Sigmoid colon (tissue), 6 donors: ENCODE measurements at regions not wholly inside any gene's neighbourhood (a gene's known extent, or its start where the extent isn't known, plus 50 kb on each side); places are given as distances from the start of the nearest gene placed in this dataset.

Experiments
- DNase-seq: peaks from one replicate; pipeline ENCODE4 v3.0.0-alpha.2; 2019
- H3K27ac ChIP-seq, 4 donors: fragments of 200-600 bp; sonication (generic); one replicate each; pipeline ENCODE4 v1.5.1; 2016 to 2019; ENCODE audit warnings: mild to moderate bottlenecking in 1 of 4
- H3K27me3 ChIP-seq, 3 donors: fragments of 200-600 bp; sonication (generic); one replicate each; pipeline ENCODE4 v1.5.1; 2019; ENCODE audit warnings: mild to moderate bottlenecking in 1 of 3
- H3K36me3 ChIP-seq, 4 donors: fragments of 200-600 bp; sonication (generic); one replicate each; pipeline ENCODE4 v1.5.1; 2016 to 2019
- H3K4me1 ChIP-seq, 4 donors: fragments of 200-600 bp; sonication (generic); one replicate each; pipeline ENCODE4 v1.5.1; 2017 to 2019
- H3K4me3 ChIP-seq, 4 donors: fragments of 200-600 bp; sonication (generic); one replicate each; pipeline ENCODE4 v1.5.1; 2017 to 2019; ENCODE audit warnings: mild to moderate bottlenecking in 2 of 4, moderate library complexity in 1 of 4
- H3K9me3 ChIP-seq, 4 donors: fragments of 200-600 bp in 3 of 4; sonication (generic) in 3 of 4; one replicate each; pipeline versions ENCODE4 v1.5.1 to v1.6.1; 2013 to 2019
- EP300 ChIP-seq, 4 donors: sonication (generic); formaldehyde crosslinking; IDR thresholded peaks; one replicate each; pipeline ENCODE4 v1.6.1; 2017; ENCODE audit warnings: antibody characterized with exemption in 4 of 4
- POLR2A ChIP-seq, 2 donors: fragments of 450-650 bp; IDR thresholded peaks; one replicate each; pipeline ENCODE4 v1.6.1; 2016; ENCODE audit warnings: antibody characterized with exemption in 2 of 2, mild to moderate bottlenecking in 2 of 2, moderate library complexity in 2 of 2
- POLR2AphosphoS5 ChIP-seq, 4 donors: sonication (generic); formaldehyde crosslinking; IDR thresholded peaks; one replicate each; pipeline ENCODE4 v1.6.1; 2017; ENCODE audit warnings: antibody characterized with exemption in 4 of 4
- WGBS, 2 donors: extraction: QIAGEN DNeasy Blood & Tissue Kit; methylation state at CpG; one replicate each; pipeline ENCODE4 v1.1.7; 2013; 5-methylcytosine and 5-hydroxymethylcytosine counted together
- intact Hi-C: fragments of 100-400 bp; cut with DNase I; formaldehyde crosslinking; loops from one replicate; pipeline ENCODE4 v1.15.1; 2023
- TF ChIP-seq, protein P1 (sequence below), 4 experiments: fragments of 450-650 bp in 3 of 4; fragments of 200-600 bp in 1 of 4; IDR thresholded peaks; one replicate each; pipeline ENCODE4 v1.5.1; 2016 to 2019; ENCODE audit warnings: antibody characterized with exemption in 4 of 4, mild to moderate bottlenecking in 3 of 4, moderate library complexity in 2 of 4
- donor health status: healthy with polysubstance abuse.
- donor health status: healthy.

- no peaks in the 10 kb centered on the region for H3K9me3 ChIP-seq
- H3K36me3 ChIP-seq = no peaks in the 10 kb centered on the region
- WGBS, 2 donors = 55 to 68% methylated on average over 4 of the region's 4 CpGs
- peaks cover 0 to 7% (median 6%) of the 10 kb centered on the region in 4 donors for H3K4me1 ChIP-seq
- no peak overlapping the region for H3K27ac ChIP-seq
- intact Hi-C loops = no loop called here
- no peak overlapping the region for H3K4me3 ChIP-seq
- no peak for TF ChIP-seq EP300 (IDR thresholded peaks at IDR 0.05)
- TF ChIP-seq POLR2A (IDR thresholded peaks at IDR 0.05) = no peak
- TF ChIP-seq, protein P1, sequence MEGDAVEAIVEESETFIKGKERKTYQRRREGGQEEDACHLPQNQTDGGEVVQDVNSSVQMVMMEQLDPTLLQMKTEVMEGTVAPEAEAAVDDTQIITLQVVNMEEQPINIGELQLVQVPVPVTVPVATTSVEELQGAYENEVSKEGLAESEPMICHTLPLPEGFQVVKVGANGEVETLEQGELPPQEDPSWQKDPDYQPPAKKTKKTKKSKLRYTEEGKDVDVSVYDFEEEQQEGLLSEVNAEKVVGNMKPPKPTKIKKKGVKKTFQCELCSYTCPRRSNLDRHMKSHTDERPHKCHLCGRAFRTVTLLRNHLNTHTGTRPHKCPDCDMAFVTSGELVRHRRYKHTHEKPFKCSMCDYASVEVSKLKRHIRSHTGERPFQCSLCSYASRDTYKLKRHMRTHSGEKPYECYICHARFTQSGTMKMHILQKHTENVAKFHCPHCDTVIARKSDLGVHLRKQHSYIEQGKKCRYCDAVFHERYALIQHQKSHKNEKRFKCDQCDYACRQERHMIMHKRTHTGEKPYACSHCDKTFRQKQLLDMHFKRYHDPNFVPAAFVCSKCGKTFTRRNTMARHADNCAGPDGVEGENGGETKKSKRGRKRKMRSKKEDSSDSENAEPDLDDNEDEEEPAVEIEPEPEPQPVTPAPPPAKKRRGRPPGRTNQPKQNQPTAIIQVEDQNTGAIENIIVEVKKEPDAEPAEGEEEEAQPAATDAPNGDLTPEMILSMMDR (IDR thresholded peaks at IDR 0.05) = no peak
- no peak for TF ChIP-seq POLR2AphosphoS5 (IDR thresholded peaks at IDR 0.05)
- H3K27me3 ChIP-seq = no peaks in the 10 kb centered on the region
- no peak for DNase-seq
Observed at GRCh38 chr13:24005755-24006281, 108.5 kb upstream of the C1QTNF9B start.

DNA sequence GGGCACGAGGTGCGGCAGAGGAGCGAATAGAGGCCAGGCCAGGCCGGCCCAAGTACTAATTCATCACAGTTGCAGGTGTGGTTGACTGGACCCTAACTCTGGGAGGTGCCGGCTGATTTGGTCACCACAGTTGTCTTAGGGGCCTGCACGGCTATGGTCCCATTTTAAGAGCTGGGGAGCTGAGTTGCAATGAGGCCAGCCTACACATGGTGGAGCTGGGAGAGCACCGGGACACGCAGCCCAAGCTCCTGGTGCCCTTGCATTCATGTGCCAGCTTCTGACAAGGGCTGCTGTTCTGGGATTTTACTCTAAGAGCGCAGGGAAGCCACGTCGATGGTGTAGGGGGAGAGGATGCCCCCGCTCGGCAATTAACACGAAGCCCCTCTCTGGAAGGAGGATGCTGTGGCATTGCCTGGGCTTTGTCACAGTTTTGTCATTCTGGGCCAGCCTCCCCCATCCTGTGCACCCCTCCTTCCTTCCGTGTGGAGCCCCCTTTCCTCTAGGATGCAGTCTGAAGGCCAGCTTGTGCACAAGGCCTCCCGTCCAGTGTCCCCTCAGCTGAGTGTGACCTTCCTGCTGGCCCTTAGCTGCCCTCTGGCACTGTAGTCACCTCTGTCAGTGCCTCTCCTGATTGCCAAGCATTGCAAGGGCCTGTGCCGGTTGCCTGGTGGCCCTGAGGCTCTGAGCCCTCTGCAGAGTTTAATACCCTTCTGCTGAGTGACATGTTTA is 109.4 kb upstream of the C1QTNF9B start:
- Histone ChIP-seq H3K27me3 (no peaks in the 10 kb centered on the region), H3K36me3 (no peaks in the 10 kb centered on the region), H3K4me1 (peaks cover 0 to 7% (median 6%) of the 10 kb centered on the region in 4 donors), H3K27ac (no peak overlapping the region), H3K9me3 (no peaks in the 10 kb centered on the region), H3K4me3 (no peak overlapping the region)
- TF ChIP-seq, protein P1 (IDR thresholded peaks at IDR 0.05) = no peak
- no peak for TF ChIP-seq POLR2AphosphoS5 (IDR thresholded peaks at IDR 0.05)
- no peak for DNase-seq
- intact Hi-C loops = no loop called here
- WGBS, 2 donors = 86 to 92% methylated on average over 17 of the region's 17 CpGs

GRCh38 chr13:24007979-24008620 is 110.8 kb upstream of the C1QTNF9B start:
- intact Hi-C loops = no loop called here
- no peak for DNase-seq
- no peak overlapping the region for H3K27ac ChIP-seq
- no peaks in the 10 kb centered on the region for H3K27me3 ChIP-seq
- TF ChIP-seq, protein P1 (IDR thresholded peaks at IDR 0.05) = no peak
- TF ChIP-seq POLR2A (IDR thresholded peaks at IDR 0.05) (no peak), POLR2AphosphoS5 (IDR thresholded peaks at IDR 0.05) (no peak), EP300 (IDR thresholded peaks at IDR 0.05) (no peak)
- no peak overlapping the region for H3K4me3 ChIP-seq
- no peaks in the 10 kb centered on the region for H3K36me3 ChIP-seq
- H3K9me3 ChIP-seq = no peaks in the 10 kb centered on the region
- peaks cover 0 to 7% (median 6%) of the 10 kb centered on the region in 4 donors for H3K4me1 ChIP-seq
- WGBS, 2 donors = 90 to 93% methylated on average over 9 of the region's 9 CpGs

DNA sequence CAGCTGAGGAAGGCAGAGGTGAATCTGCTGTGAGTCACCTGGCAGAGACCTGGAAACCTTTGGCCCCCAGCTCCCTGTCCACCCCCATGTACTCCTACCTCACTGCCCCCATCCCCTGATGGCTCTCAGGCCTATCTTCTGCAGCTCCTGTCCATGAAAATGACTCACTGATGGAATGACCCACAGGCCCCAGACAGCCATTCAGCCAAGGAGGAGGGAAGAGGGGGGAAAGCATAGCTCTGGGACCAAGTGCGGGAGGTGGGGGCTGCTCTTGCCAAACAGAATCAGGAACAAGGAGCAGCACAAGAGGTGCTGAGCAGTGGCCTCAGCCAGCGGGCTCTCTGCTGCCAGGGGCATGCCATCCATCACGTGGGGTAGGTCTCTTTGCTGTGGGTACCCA is 111.4 kb upstream of the C1QTNF9B start:
- intact Hi-C loops = no loop called here
- 93 to 97% methylated on average over 3 of the region's 3 CpGs for WGBS, 2 donors
- DNase-seq = no peak
- Histone ChIP-seq H3K4me3 (no peak overlapping the region), H3K4me1 (peaks cover 0 to 7% (median 6%) of the 10 kb centered on the region in 4 donors), H3K36me3 (no peaks in the 10 kb centered on the region), H3K27ac (no peak overlapping the region), H3K9me3 (no peaks in the 10 kb centered on the region), H3K27me3 (no peaks in the 10 kb centered on the region)
- no peak for TF ChIP-seq POLR2AphosphoS5 (IDR thresholded peaks at IDR 0.05)
- TF ChIP-seq, protein P1 (IDR thresholded peaks at IDR 0.05) = no peak
- TF ChIP-seq EP300 (IDR thresholded peaks at IDR 0.05) = no peak
- TF ChIP-seq POLR2A (IDR thresholded peaks at IDR 0.05) = no peak
